Suprapubic skin (tissue), 4 donors: ENCODE measurements at regions not wholly inside any gene's neighbourhood (a gene's known extent, or its start where the extent isn't known, plus 50 kb on each side); places are given as distances from the start of the nearest gene placed in this dataset.

Source experiments
- POLR2A ChIP-seq, 2 donors: fragments of 450-650 bp; IDR thresholded peaks; one replicate each; pipeline ENCODE4 v1.6.1; 2017; ENCODE audit warnings: antibody characterized with exemption in 2 of 2, mild to moderate bottlenecking in 2 of 2, moderate library complexity in 2 of 2
- POLR2AphosphoS5 ChIP-seq, 3 donors: sonication (generic); formaldehyde crosslinking; IDR thresholded peaks; one replicate each; pipeline ENCODE4 v1.6.1; 2017; ENCODE audit warnings: antibody characterized with exemption in 3 of 3

GRCh38 chr1:69475021-69475420 lies 92.7 kb upstream of the LRRC7 start:
- TF ChIP-seq POLR2A (IDR thresholded peaks at IDR 0.05) (no peak), POLR2AphosphoS5 (IDR thresholded peaks at IDR 0.05) (no peak)
